ENCODE measurements at regions not wholly inside any gene's neighbourhood (a gene's known extent, or its start where the extent isn't known, plus 50 kb on each side); places are given as distances from the start of the nearest gene placed in this dataset.
"Not testable (repeated sequence)": the region's sequence is repeated elsewhere in the genome, so short reads cannot be mapped to it uniquely, and the experiment has no call there.

GRCh38 chrX:109049903-109050302 lies 313.5 kb upstream of the IRS4 start:
- Mint-ChIP-seq H3K27me3 (ENCODE audit: unreplicated experiment) (peaks cover 1% of the 10 kb centered on the region), H3K27ac (ENCODE audit: unreplicated experiment) (no peak overlapping the region), H3K36me3 (ENCODE audit: low read depth, unreplicated experiment) (no peaks in the 10 kb centered on the region), H3K4me1 (ENCODE audit: unreplicated experiment) (no peaks in the 10 kb centered on the region), H3K9me3 (ENCODE audit: unreplicated experiment) (no peaks in the 10 kb centered on the region), H3K4me3 (ENCODE audit: unreplicated experiment) (no peak overlapping the region)
- peak; percentile 16 for TF ChIP-seq CTCF (IDR thresholded peaks at IDR 0.05; ENCODE audit: unreplicated experiment)
- DNase-seq (ENCODE audit: low spot score) = peak; percentile 3

- no peak for DNase-seq (ENCODE audit: low spot score)
- Mint-ChIP-seq H3K9me3 (ENCODE audit: unreplicated experiment) (no peaks in the 10 kb centered on the region), H3K27me3 (ENCODE audit: unreplicated experiment) (peaks cover 1% of the 10 kb centered on the region), H3K27ac (ENCODE audit: unreplicated experiment) (no peak overlapping the region), H3K4me1 (ENCODE audit: unreplicated experiment) (no peaks in the 10 kb centered on the region), H3K4me3 (ENCODE audit: unreplicated experiment) (no peak overlapping the region), H3K36me3 (ENCODE audit: low read depth, unreplicated experiment) (no peaks in the 10 kb centered on the region)
- TF ChIP-seq CTCF (IDR thresholded peaks at IDR 0.05; ENCODE audit: unreplicated experiment) = no peak
These were observed 313.1 kb upstream of the IRS4 start for GRCh38 chrX:109049416-109049815.

- DNase-seq (ENCODE audit: low spot score) = no peak
- no peaks in the 10 kb centered on the region for H3K9me3 Mint-ChIP-seq (ENCODE audit: unreplicated experiment)
- no peak overlapping the region for H3K4me3 Mint-ChIP-seq (ENCODE audit: unreplicated experiment)
- TF ChIP-seq CTCF (IDR thresholded peaks at IDR 0.05; ENCODE audit: unreplicated experiment) = no peak
- no peaks in the 10 kb centered on the region for H3K4me1 Mint-ChIP-seq (ENCODE audit: unreplicated experiment)
- H3K27ac Mint-ChIP-seq (ENCODE audit: unreplicated experiment) = no peak overlapping the region
- H3K36me3 Mint-ChIP-seq (ENCODE audit: low read depth, unreplicated experiment) = no peaks in the 10 kb centered on the region
- H3K27me3 Mint-ChIP-seq (ENCODE audit: unreplicated experiment) = peaks cover 2% of the 10 kb centered on the region
These were observed 303.7 kb upstream of the IRS4 start for GRCh38 chrX:109040057-109040456.

GRCh38 chrX:109036624-109037023 lies 300.3 kb upstream of the IRS4 start:
- no peak overlapping the region for H3K4me3 Mint-ChIP-seq (ENCODE audit: unreplicated experiment)
- no peaks in the 10 kb centered on the region for H3K9me3 Mint-ChIP-seq (ENCODE audit: unreplicated experiment)
- H3K27me3 Mint-ChIP-seq (ENCODE audit: unreplicated experiment) = peaks cover 2% of the 10 kb centered on the region
- H3K4me1 Mint-ChIP-seq (ENCODE audit: unreplicated experiment) = no peaks in the 10 kb centered on the region
- TF ChIP-seq CTCF (IDR thresholded peaks at IDR 0.05; ENCODE audit: unreplicated experiment) = no peak
- no peak for DNase-seq (ENCODE audit: low spot score)
- H3K27ac Mint-ChIP-seq (ENCODE audit: unreplicated experiment) = no peak overlapping the region
- no peaks in the 10 kb centered on the region for H3K36me3 Mint-ChIP-seq (ENCODE audit: low read depth, unreplicated experiment)

- H3K4me1 Mint-ChIP-seq (ENCODE audit: unreplicated experiment) = peaks cover 3% of the 10 kb centered on the region
- TF ChIP-seq CTCF (IDR thresholded peaks at IDR 0.05; ENCODE audit: unreplicated experiment) = no peak
- H3K27me3 Mint-ChIP-seq (ENCODE audit: unreplicated experiment) = no peaks in the 10 kb centered on the region
- H3K27ac Mint-ChIP-seq (ENCODE audit: unreplicated experiment) = no peak overlapping the region
- DNase-seq (ENCODE audit: low spot score) = no peak
- no peaks in the 10 kb centered on the region for H3K36me3 Mint-ChIP-seq (ENCODE audit: low read depth, unreplicated experiment)
- no peaks in the 10 kb centered on the region for H3K9me3 Mint-ChIP-seq (ENCODE audit: unreplicated experiment)
- no peak overlapping the region for H3K4me3 Mint-ChIP-seq (ENCODE audit: unreplicated experiment)
These were observed 257.5 kb upstream of the IRS4 start for GRCh38 chrX:108993909-108994308.

GRCh38 chrX:108972899-108973298 lies 236.5 kb upstream of the IRS4 start:
- H3K27me3 Mint-ChIP-seq (ENCODE audit: unreplicated experiment); DNase-seq (ENCODE audit: low spot score); H3K4me1 Mint-ChIP-seq (ENCODE audit: unreplicated experiment); H3K4me3 Mint-ChIP-seq (ENCODE audit: unreplicated experiment); H3K27ac Mint-ChIP-seq (ENCODE audit: unreplicated experiment); H3K9me3 Mint-ChIP-seq (ENCODE audit: unreplicated experiment); H3K36me3 Mint-ChIP-seq (ENCODE audit: low read depth, unreplicated experiment): not testable (repeated sequence)
